K562 (cell line): ENCODE measurements at regions not wholly inside any gene's neighbourhood (a gene's known extent, or its start where the extent isn't known, plus 50 kb on each side); places are given as distances from the start of the nearest gene placed in this dataset.

Source experiments
- ARID3A ChIP-seq: IDR thresholded peaks from 2 replicates; pipeline ENCODE4 v1.6.1; 2012; ENCODE audit warnings: low read depth, low read length, improper control_type of control experiment, borderline replicate concordance
- ATF6 ChIP-seq: sonication (generic); formaldehyde crosslinking; IDR thresholded peaks from 2 replicates; pipeline ENCODE4 v1.4.0; 2020; ENCODE audit warnings: mild to moderate bottlenecking, missing genetic modification reagents
- CBFA2T3 ChIP-seq: fragments of 450-650 bp; IDR thresholded peaks from 2 replicates; pipeline ENCODE4 v1.6.1; 2017
- CEBPG ChIP-seq, 3 experiments: fragments of 200-800 bp in 1 of 3; sonication (Bioruptor generic) in 1 of 3; sonication (generic) in 1 of 3; formaldehyde crosslinking in 1 of 3; IDR thresholded peaks in 2 of 3; conservative IDR thresholded peaks in 1 of 3; 2 replicates each; pipeline versions ENCODE4 v1.6.1 to v1.8.0; 2016 to 2022; ENCODE audit warnings: missing compliant biosample characterization in 2 of 3, missing genetic modification characterization in 2 of 3, mild to moderate bottlenecking in 1 of 3, missing genetic modification reagents in 1 of 3
- CTBP1 ChIP-seq: fragments of 450-650 bp; IDR thresholded peaks from 2 replicates; pipeline ENCODE4 v1.6.1; 2016; ENCODE audit warnings: borderline replicate concordance
- CTCF ChIP-seq, 3 experiments: IDR thresholded peaks in 2 of 3; conservative IDR thresholded peaks in 1 of 3; 2 replicates each; pipeline ENCODE4 v1.5.1; 2011 to 2012; ENCODE audit warnings: low read length in 3 of 3, mild to moderate bottlenecking in 3 of 3, control low read depth in 2 of 3, improper control_type of control experiment in 1 of 3, inconsistent platforms in 1 of 3, low read depth in 1 of 3, mixed read lengths in 1 of 3, moderate library complexity in 1 of 3; ENCODE audit not compliant: insufficient read depth in 2 of 3
- DPF2 ChIP-seq: fragments of 450-650 bp; IDR thresholded peaks from 2 replicates; pipeline ENCODE4 v1.6.1; 2016
- E2F5 ChIP-seq: sonication (generic); formaldehyde crosslinking; IDR thresholded peaks from 2 replicates; pipeline ENCODE4 v1.8.0; 2022; ENCODE audit warnings: mild to moderate bottlenecking, missing genetic modification reagents
- FOXM1 ChIP-seq, 2 experiments: fragments of 450-650 bp in 1 of 2; sonication (generic) in 1 of 2; formaldehyde crosslinking in 1 of 2; IDR thresholded peaks; 2 replicates each; pipeline versions ENCODE4 v1.6.1 to v1.9.0; 2017 to 2022; ENCODE audit warnings: low read depth in 2 of 2, mild to moderate bottlenecking in 2 of 2, missing genetic modification reagents in 1 of 2, moderate library complexity in 1 of 2
- LCOR ChIP-seq: sonication (generic); formaldehyde crosslinking; IDR thresholded peaks from 2 replicates; pipeline ENCODE4 v1.8.0; 2022; ENCODE audit warnings: mild to moderate bottlenecking, missing genetic modification reagents
- MTA2 ChIP-seq: fragments of 450-650 bp; IDR thresholded peaks from 2 replicates; pipeline ENCODE4 v1.6.1; 2016; ENCODE audit warnings: low read depth
- MXD1 ChIP-seq: fragments of 250-450 bp; sonication (Bioruptor Pico); IDR thresholded peaks from 2 replicates; pipeline ENCODE4 v1.8.0; 2021; ENCODE audit warnings: borderline replicate concordance, mild to moderate bottlenecking, moderate library complexity; ENCODE audit not compliant: poor library complexity, severe bottlenecking
- TSC22D4 ChIP-seq: fragments of 450-650 bp; IDR thresholded peaks from 2 replicates; pipeline ENCODE4 v1.6.1; 2016; ENCODE audit warnings: missing genetic modification characterization, missing biosample characterization, control low read depth
- ZNF143 ChIP-seq: sonication (generic); formaldehyde crosslinking; IDR thresholded peaks from 2 replicates; pipeline ENCODE4 v1.9.0; 2022; ENCODE audit warnings: mild to moderate bottlenecking, missing genetic modification reagents
- ZNF507 ChIP-seq: conservative IDR thresholded peaks from 2 replicates; pipeline ENCODE4 v1.6.1; 2017; ENCODE audit warnings: missing genetic modification characterization, missing compliant biosample characterization
- TF ChIP-seq, protein P1 (sequence below): fragments of 450-650 bp; IDR thresholded peaks from 2 replicates; pipeline ENCODE4 v1.6.1; 2014; ENCODE audit warnings: low read depth, mild to moderate bottlenecking, moderate library complexity, borderline replicate concordance

GRCh38 chr6:137767911-137768690 lies 99.0 kb upstream of the TNFAIP3 start (continued):
- TF ChIP-seq, protein P1, sequence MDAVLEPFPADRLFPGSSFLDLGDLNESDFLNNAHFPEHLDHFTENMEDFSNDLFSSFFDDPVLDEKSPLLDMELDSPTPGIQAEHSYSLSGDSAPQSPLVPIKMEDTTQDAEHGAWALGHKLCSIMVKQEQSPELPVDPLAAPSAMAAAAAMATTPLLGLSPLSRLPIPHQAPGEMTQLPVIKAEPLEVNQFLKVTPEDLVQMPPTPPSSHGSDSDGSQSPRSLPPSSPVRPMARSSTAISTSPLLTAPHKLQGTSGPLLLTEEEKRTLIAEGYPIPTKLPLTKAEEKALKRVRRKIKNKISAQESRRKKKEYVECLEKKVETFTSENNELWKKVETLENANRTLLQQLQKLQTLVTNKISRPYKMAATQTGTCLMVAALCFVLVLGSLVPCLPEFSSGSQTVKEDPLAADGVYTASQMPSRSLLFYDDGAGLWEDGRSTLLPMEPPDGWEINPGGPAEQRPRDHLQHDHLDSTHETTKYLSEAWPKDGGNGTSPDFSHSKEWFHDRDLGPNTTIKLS: no peak
- 0 out of 2 replicates have a peak, but pooled peaks have one; percentile 44 for TF ChIP-seq MTA2
- TF ChIP-seq CTBP1: peak; percentile 91
- no peak for TF ChIP-seq CEBPG (CRISPR knock-in tag; IDR thresholded peaks at IDR 0.05)
- peak; percentile 34 to 63; a peak in 2 of 4 replicates for TF ChIP-seq CEBPG (tag; conservative IDR thresholded peaks at IDR 0.05 in 1 of 2, IDR thresholded peaks at IDR 0.05 in 1 of 2)
- TF ChIP-seq CTCF (IDR thresholded peaks at IDR 0.05 in 2 of 3, conservative IDR thresholded peaks at IDR 0.05 in 1 of 3; ENCODE audit: insufficient read depth in 2 of 3, low read depth in 1 of 3, low read length in 3 of 3): no peak
- no peak for TF ChIP-seq ZNF507
- TF ChIP-seq TSC22D4 (tag): no peak
- TF ChIP-seq DPF2: peak; percentile 67; the same call in 1 of the 2 replicates
- TF ChIP-seq LCOR (CRISPR knock-in tag): no peak
- TF ChIP-seq E2F5: no peak
- TF ChIP-seq CBFA2T3: peak; percentile 62
- no peak for TF ChIP-seq ZNF143 (CRISPR knock-in tag)
- peak; percentile 48; the same call in 1 of the 2 replicates for TF ChIP-seq FOXM1 (IDR thresholded peaks at IDR 0.05; ENCODE audit: low read depth)
- TF ChIP-seq FOXM1 (CRISPR knock-in tag; IDR thresholded peaks at IDR 0.05; ENCODE audit: low read depth): no peak
- TF ChIP-seq ARID3A: no peak
- TF ChIP-seq ATF6 (CRISPR knock-in tag): no peak
- no peak for TF ChIP-seq MXD1
